WTC11 (cell line): ENCODE measurements at regions not wholly inside any gene's neighbourhood (a gene's known extent, or its start where the extent isn't known, plus 50 kb on each side); places are given as distances from the start of the nearest gene placed in this dataset.

Experiments used
- ATF3 ChIP-seq: sonication (generic); formaldehyde crosslinking; conservative IDR thresholded peaks from 2 replicates; pipeline ENCODE4 v1.8.1; 2022; ENCODE audit warnings: mild to moderate bottlenecking, missing genetic modification reagents
- CBFB ChIP-seq: sonication (generic); formaldehyde crosslinking; IDR thresholded peaks from 2 replicates; pipeline ENCODE4 v1.8.1; 2022; ENCODE audit warnings: mild to moderate bottlenecking, low read depth, missing genetic modification reagents
- CTCF ChIP-seq: fragments of 200-600 bp; IDR thresholded peaks from 2 replicates; pipeline ENCODE4 v1.8.0; 2022; ENCODE audit warnings: antibody characterized with exemption
- ELF4 ChIP-seq: sonication (generic); formaldehyde crosslinking; IDR thresholded peaks from 2 replicates; pipeline ENCODE4 v1.8.1; 2022; ENCODE audit warnings: low read depth, mild to moderate bottlenecking, moderate library complexity, missing genetic modification reagents
- EMX1 ChIP-seq: fragments of 250-450 bp; sonication (Bioruptor Pico); IDR thresholded peaks from 2 replicates; pipeline ENCODE4 v1.8.0; 2021; ENCODE audit warnings: mild to moderate bottlenecking
- GABPB1 ChIP-seq: sonication (generic); formaldehyde crosslinking; IDR thresholded peaks from 2 replicates; pipeline ENCODE4 v1.8.1; 2023; ENCODE audit warnings: mild to moderate bottlenecking, missing genetic modification reagents
- NR1H2 ChIP-seq: sonication (generic); formaldehyde crosslinking; IDR thresholded peaks from 2 replicates; pipeline ENCODE4 v1.9.0; 2021; ENCODE audit warnings: mild to moderate bottlenecking, moderate library complexity, missing genetic modification reagents
- OVOL2 ChIP-seq: fragments of 250-450 bp; sonication (Bioruptor Pico); IDR thresholded peaks from 2 replicates; pipeline ENCODE4 v1.9.0; 2021; ENCODE audit warnings: mild to moderate bottlenecking, borderline replicate concordance
- ZNF232 ChIP-seq: sonication (generic); formaldehyde crosslinking; IDR thresholded peaks from 2 replicates; pipeline ENCODE4 v1.8.0; 2022; ENCODE audit warnings: mild to moderate bottlenecking, missing genetic modification reagents
- TF ChIP-seq, protein P1 (sequence below): sonication (generic); formaldehyde crosslinking; IDR thresholded peaks from 2 replicates; pipeline ENCODE4 v1.8.1; 2023; ENCODE audit warnings: mild to moderate bottlenecking, missing genetic modification reagents, borderline replicate concordance
- TF ChIP-seq, protein P2 (sequence below): sonication (generic); formaldehyde crosslinking; IDR thresholded peaks from 2 replicates; pipeline ENCODE4 v1.8.1; 2022; ENCODE audit warnings: low read depth, missing genetic modification reagents, borderline replicate concordance

- TF ChIP-seq CTCF: no peak
- no peak for TF ChIP-seq NR1H2 (CRISPR knock-in tag)
- TF ChIP-seq OVOL2 (CRISPR knock-in tag): no peak
- TF ChIP-seq ELF4 (CRISPR knock-in tag): no peak
- TF ChIP-seq ATF3: no peak
- no peak for TF ChIP-seq EMX1 (CRISPR knock-in tag)
- TF ChIP-seq ZNF232 (CRISPR knock-in tag): no peak
- TF ChIP-seq, protein P1, sequence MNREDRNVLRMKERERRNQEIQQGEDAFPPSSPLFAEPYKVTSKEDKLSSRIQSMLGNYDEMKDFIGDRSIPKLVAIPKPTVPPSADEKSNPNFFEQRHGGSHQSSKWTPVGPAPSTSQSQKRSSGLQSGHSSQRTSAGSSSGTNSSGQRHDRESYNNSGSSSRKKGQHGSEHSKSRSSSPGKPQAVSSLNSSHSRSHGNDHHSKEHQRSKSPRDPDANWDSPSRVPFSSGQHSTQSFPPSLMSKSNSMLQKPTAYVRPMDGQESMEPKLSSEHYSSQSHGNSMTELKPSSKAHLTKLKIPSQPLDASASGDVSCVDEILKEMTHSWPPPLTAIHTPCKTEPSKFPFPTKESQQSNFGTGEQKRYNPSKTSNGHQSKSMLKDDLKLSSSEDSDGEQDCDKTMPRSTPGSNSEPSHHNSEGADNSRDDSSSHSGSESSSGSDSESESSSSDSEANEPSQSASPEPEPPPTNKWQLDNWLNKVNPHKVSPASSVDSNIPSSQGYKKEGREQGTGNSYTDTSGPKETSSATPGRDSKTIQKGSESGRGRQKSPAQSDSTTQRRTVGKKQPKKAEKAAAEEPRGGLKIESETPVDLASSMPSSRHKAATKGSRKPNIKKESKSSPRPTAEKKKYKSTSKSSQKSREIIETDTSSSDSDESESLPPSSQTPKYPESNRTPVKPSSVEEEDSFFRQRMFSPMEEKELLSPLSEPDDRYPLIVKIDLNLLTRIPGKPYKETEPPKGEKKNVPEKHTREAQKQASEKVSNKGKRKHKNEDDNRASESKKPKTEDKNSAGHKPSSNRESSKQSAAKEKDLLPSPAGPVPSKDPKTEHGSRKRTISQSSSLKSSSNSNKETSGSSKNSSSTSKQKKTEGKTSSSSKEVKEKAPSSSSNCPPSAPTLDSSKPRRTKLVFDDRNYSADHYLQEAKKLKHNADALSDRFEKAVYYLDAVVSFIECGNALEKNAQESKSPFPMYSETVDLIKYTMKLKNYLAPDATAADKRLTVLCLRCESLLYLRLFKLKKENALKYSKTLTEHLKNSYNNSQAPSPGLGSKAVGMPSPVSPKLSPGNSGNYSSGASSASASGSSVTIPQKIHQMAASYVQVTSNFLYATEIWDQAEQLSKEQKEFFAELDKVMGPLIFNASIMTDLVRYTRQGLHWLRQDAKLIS (CRISPR knock-in tag): no peak
- TF ChIP-seq GABPB1 (CRISPR knock-in tag): no peak
- TF ChIP-seq, protein P2, sequence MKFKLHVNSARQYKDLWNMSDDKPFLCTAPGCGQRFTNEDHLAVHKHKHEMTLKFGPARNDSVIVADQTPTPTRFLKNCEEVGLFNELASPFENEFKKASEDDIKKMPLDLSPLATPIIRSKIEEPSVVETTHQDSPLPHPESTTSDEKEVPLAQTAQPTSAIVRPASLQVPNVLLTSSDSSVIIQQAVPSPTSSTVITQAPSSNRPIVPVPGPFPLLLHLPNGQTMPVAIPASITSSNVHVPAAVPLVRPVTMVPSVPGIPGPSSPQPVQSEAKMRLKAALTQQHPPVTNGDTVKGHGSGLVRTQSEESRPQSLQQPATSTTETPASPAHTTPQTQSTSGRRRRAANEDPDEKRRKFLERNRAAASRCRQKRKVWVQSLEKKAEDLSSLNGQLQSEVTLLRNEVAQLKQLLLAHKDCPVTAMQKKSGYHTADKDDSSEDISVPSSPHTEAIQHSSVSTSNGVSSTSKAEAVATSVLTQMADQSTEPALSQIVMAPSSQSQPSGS (CRISPR knock-in tag): no peak
- TF ChIP-seq CBFB (CRISPR knock-in tag): no peak
Measured at GRCh38 chr10:31604646-31605170, 285.7 kb downstream of the ZEB1 start.
